SH-SY5Y (cell line): ENCODE measurements at regions not wholly inside any gene's neighbourhood (a gene's known extent, or its start where the extent isn't known, plus 50 kb on each side); places are given as distances from the start of the nearest gene placed in this dataset.

ENCODE experiments used
- GATA2 ChIP-seq: IDR thresholded peaks from 2 replicates; pipeline ENCODE4 v1.6.1; 2011; ENCODE audit warnings: mild to moderate bottlenecking, low read depth, low read length
- GATA3 ChIP-seq: IDR thresholded peaks from 2 replicates; pipeline ENCODE4 v1.6.1; 2011; ENCODE audit warnings: low read depth, mild to moderate bottlenecking, low read length, moderate library complexity

GRCh38 chr2:62432407-62432806, 73.6 kb downstream of the TMEM17 start:
- no peak for TF ChIP-seq GATA2
- no peak for TF ChIP-seq GATA3
